Stimulated activated CD4-positive, alpha-beta T cell treated with anti-CD3 and anti-CD28 coated beads, Interleukin-15, amount 100 ng/mL, for 24 hours (primary cell): ENCODE measurements at regions not wholly inside any gene's neighbourhood (a gene's known extent, or its start where the extent isn't known, plus 50 kb on each side); places are given as distances from the start of the nearest gene placed in this dataset.
"Not testable (repeated sequence)": the region's sequence is repeated elsewhere in the genome, so short reads cannot be mapped to it uniquely, and the experiment has no call there.

Source experiments
- DNase-seq: peaks from one replicate; pipeline ENCODE4 v3.0.0-alpha.2; 2020

DNA sequence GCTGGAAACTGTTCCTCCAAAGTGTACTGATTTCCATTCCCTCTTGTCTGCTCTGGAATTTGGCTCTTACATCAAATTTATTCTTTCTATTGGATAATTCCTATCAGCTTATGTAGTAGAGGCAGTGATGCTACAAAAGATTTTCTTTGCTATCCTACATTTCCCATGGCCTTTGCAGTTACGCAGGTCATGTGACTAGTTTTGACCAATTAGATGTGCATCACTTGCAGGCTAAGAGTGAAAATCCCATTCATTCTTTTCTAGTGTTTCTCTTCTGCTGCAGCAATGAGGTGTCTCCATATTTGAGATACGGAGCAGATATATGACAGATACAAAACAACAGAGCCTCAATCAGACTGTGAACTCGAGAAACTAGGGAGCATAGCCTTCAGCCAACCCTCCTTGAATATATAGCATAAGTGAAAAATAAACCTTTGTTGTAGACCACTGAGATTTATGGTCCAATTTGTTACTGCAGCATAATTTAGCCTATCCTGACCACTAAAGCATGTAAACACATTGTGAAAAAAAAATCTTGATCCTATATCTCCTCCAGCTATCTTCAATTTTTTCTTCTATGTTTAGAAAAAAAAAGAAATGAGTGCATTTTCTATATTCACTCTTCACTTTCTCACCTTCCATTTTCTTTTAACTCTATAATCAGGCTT is 102.0 kb downstream of the HNMT start:
- DNase-seq = no peak

DNA sequence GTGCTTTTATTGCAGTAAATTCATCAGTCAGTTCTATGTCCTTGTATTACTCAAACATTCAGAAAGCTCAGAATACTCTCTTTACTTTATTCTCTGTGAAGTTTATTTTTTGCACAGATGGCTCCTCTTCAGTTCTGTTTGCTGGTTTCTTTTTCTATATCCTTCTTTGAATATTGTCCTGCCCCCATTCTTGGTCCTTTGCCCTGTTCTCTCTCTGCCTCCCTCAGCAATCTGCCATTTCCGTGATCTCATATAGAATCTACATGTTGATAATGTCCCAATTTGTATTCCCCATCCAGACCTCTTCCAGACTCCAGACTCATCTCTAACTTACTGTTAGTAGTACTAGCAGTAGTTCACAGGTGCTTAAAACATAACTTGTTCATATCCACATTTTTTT is 102.6 kb downstream of the HNMT start:
- no peak for DNase-seq

DNA sequence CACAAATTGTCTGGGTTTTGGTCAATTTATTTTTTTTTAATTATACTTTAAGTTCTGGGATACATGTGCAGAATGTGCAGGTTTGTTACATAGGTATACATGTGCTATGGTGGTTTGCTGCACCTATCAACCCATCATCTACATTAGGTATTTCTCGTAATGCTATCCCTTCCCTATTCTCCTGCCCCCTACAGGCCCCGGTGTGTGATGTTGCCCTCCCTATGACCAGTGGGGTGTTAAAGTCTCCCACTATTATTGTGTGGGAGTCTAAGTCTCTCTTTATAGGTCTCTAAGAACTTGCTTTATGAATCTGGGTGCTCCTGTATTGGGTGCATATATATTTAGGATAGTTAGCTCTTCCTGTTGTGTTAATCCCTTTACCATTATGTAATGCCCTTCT is 104.4 kb downstream of the HNMT start:
- not testable (repeated sequence) for DNase-seq

DNA sequence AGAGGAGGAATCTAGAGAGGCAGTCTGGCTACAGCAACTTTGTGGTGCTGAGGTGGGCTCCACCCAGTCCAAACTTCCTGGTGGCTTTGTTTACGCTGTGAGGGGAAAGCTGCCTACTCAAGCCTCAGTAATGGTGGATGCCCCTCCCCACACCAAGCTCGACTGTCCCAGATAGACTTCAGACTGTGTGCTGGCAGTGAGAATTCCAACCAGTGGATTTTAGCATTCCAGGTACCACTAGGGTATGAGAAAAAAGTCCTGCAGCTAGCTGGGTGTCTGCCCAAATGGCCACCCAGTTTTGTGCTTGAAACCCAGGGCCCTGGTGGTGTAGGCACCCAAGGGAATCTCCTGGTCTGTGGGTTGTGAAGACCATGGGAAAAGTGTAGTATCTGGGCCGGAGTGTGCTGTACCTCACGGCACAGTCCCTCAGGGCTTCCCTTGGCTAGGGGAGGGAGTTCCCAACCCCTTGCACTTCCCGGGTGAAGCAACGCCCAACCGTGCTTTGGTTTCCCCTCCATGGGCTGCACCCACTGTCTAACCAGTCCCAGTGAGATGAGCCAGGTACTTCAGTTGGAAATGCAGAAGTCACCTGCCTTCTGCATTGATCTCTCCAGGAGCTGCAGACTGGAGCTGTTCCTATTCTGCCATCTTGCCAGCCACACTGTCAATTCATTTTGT is 106.9 kb downstream of the HNMT start:
- not testable (repeated sequence) for DNase-seq

DNA sequence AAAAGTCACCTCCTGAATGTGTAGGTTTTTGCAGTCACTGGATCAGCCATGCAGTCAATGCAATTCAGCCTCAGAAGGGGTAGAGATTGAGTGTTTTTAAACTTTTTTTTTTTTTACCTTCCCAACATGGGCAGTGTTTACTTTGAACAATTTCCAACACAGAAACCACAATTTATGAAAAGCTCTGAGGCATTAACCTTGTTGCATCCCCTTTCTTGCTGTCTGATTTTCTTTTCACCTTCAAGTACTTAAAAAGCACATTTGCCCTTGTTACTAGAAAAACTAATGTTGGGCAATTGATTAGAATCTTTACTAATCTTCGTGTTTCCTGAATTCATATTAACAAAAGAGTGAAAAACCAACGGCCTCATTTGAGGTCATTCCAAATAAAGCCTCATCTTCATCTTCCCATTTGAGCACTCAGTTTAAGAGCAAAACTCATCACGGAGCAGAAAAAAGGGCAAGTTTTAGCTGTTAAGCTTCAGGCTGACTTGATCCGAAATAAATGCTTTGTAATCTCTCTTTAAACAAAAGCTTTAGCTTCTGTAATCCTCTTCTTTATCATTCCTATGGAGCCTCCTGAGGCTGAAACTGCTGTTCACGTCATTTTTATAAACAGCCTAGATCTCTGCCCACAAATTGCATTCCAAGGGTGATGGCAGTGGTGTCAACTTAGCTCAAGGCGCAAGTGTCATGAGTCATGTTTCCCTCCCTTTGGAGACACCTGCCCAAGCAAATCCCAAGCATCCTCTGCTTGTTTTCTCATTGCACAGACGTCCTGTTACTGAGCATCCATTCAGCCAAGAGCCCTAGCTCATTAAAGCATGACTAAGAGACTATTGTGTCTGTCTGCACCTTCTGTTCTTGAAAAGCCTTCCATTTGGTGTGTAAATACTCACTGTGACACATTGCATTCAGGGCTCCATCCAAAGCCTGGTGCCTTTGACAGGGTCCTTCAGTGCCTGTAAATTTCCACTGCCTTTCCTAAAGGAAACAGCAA is 107.7 kb downstream of the HNMT start:
- no peak for DNase-seq

DNA sequence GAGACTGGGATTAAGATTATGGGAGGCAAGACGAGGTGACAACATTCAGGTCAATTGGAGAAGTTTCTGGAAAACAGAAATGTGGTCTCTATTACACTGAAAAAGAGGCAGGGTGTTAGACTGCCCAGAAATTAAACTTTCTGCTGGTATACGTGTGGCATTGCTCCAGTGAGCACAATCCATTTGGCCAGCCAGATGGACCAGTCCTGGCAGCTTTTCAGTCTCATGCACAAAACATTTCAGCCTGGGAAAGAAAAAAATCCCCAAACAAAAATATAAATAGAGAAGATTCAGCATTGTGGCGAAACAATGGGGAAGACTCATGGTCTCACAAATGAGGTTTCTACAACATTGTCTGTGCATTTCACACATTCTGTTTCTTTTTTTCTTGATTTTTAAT is 113.9 kb downstream of the HNMT start:
- DNase-seq = no peak

DNA sequence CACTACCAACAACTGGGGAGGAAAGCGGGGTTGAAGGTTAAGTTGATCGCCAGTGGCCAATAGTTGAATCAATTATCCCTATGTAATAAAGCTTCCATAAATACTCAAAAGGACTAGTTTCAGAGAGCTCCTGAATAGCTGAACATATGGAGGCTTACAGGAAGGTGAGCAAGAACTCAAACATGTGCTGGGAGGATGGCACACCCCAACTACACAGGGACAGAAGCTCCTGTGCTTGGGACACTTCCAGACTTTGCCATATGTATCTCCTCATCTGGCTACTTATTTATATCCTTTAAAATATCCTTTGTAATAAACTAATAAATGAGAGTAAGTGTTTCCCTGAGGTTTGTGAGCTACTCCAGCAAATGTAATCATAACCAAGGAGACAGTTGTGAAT is 115.7 kb downstream of the HNMT start:
- no peak for DNase-seq

DNA sequence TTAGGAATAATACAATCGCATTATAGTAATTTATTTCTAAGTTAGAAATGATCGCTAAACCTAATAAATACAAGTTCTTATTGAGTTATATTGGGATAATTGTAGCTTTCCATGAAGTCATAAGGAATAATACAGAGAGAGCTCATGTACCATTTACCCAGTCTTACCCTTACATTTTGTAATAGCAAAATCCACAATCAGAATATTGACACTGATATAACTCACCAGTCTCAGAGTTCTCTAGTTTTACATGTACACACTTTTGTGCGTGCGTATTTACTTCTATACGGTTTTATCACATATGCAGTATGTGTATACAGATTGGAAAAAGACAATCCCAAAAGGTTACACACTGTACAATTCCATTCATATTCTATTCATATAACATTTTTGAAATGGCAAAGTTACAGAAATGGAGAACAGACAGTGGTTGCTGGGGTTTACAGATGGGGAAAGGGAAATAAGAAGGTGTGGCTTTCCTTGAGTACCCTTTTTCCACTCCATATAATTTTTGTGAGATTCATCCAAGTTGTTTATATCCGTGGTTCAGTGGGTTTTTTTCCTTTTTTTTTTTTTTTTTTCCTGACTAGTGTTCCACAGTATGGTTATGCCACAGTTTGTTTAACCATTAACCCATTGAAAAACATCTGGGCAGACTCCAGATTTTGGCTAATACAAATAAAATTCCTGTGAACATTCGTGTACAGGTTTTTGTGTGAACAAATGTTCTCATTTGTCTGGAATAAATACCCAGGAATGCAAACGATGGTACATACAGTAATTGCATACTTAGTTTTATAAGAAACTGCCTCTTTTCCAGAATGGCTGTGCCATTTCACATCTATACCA is 117.2 kb downstream of the HNMT start:
- no peak for DNase-seq

DNA sequence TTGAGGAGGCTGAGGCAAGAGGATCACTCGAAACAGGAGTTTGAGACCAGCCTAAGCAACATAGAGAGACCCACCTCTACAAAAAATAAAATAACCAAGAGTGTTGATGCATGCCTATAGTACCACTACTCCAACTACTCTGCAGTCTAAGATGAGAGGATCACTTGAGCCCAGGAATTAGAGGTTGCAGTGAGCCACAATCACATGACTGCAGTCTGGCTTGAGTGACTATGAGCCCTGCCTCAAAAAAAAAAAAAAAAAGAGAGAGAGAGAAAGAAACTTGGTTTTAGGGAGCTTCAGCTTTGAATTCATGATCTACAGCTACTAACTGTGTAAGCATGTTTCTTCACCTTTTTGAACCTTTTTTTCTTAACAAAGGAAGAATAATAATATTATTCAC is 119.9 kb downstream of the HNMT start:
- no peak for DNase-seq

DNA sequence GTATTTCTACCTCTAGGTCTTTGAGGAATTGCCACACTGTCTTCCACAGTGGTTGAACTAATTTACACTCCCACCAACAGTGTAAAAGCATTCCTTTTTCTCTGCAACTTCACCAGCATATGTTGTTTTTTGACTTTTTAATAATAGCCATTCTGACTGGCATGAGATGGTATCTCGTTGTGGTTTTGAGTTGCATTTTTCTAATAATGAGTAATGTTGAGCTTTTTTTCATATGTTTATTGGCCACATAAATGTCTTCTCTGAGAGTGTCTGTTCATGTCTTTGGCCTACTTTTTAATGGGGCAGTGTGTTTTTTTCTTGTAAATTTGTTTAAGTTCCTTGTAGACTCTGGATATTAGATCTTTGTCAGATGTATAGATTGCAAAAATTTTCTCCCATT is 121.2 kb downstream of the HNMT start:
- not testable (repeated sequence) for DNase-seq

DNA sequence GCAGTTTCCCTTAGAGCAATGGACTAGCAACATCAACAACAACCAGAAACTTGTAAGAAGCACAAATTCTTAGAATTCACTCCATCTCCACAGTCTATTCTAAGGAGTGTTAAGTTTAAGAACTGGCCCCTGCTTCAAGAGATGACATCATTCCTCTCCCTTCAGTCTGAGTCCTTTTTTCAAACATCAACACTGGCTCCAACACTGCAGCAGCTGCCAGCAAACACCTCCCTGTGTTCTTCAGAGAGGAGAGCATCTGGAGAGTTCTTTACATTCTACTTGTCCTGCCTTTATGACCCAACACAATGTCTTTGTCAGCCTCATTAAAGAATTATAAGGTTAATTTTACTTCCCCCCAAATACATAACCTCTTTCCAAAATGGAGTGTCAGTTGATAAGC is 122.3 kb downstream of the HNMT start:
- no peak for DNase-seq

DNA sequence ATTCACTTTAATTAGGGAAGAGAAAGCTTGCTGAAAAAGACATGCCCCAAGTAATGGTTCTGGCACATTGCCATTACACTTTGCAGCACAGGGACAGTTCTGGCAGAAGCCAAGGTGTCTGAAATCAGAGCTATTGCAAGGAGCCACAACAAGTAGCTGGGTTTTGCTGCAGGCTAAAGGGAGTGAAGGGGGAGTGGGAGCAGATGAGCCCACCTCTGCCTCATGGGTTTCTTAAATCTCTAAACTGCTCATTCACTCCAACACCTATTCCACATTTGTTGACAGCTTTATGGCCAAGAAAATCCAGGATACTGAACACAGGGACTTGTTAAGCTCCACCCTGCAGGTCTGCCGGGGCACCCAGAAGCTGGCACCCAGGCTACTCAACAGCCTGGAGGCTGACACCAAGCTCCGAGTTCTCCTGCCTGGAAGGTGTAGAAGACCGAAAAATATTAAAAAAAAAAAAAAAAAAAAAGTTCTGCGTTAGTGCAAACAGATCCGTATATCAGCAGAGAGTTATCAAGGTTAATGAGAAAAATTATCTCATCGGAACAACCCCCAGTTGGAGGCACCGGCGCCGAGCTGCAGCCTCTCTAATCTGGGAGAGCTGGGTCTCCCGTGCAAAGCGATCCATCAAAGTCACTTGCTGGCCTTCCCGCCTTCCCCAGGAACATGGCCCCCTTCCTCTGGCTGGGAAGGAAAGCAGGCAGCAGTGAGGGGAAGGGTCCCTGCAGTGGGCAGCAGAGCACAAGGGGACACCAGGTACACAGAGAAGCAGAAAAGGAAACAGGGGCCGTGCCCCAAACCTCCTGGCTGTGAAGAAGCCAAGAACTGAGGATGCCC is 123.7 kb downstream of the HNMT start:
- no peak for DNase-seq

DNA sequence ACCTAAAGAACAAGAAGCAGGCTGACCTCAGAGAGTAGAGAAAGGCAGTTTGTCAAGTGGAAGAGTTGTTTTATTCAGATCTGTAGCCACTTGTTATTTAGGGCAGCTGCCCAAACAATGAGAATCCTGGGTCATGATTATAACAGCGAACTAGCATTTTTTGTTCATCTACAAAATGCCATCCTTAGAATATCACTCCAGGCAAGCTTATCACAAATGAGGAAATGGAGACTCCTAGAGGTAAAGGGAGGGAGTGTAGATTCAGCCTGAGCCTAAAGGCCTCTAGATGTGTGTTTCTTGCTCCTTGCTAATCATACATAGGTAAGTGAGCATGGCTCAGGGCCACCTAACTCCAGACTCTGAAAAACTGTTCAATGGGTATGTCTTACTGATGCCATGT is 126.1 kb downstream of the HNMT start:
- no peak for DNase-seq

DNA sequence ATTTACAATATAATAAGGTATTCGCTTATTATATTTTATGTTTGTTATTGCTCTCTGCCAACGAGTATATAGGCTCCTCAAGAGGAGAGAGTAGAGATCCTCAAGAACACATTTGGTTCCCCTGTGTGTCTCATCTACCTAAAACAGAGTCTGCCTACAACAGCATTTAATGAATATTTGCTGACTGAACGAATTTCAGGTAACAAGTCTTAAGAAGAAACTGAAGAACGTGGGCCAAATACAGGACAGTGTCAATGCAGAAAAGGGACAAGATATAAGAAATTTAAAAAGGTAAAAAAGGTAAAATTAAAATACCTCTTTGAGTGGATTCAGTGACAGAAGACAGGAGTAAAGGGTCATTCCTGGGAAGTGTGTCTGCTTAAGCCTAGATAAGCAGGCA is 129.2 kb downstream of the HNMT start:
- no peak for DNase-seq

DNA sequence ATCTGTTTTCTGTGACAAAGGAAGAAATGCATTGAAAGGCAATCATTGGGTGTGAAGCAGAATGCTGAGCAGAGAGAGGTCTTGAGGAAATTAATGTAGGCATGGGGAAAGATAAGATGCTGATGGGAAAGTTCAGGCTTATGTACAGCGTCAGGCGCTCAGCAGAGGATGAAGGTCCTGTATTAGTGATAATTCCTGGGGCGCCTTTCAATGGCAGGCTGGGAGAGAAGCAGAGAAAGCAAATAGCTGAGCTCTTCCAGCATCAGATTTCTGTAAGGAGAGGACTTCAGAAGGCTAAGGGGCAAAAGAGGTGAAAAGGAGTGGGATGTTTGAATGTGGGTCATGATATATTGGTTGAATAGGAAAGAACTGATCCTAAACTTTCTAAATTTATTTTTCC is 129.8 kb downstream of the HNMT start:
- no peak for DNase-seq

DNA sequence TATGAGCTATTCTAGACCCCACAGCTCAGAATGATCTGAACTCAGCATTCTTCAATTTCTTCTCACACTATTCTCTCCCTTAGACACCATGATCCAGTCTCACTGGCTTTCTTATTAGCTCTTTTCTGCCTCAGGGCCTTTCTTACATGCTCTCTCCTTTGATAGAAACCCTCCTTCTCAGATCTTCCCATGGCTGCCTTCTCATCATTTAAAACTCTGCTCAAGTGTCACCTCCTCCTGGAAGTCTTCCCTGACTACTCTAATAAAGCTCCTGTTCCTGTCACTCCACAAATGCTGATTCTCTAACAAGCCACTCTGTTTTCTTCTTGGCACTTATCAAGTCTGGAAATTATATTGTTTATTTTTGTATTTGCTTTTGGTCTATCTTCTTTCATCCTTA is 131.1 kb downstream of the HNMT start:
- DNase-seq = no peak

DNA sequence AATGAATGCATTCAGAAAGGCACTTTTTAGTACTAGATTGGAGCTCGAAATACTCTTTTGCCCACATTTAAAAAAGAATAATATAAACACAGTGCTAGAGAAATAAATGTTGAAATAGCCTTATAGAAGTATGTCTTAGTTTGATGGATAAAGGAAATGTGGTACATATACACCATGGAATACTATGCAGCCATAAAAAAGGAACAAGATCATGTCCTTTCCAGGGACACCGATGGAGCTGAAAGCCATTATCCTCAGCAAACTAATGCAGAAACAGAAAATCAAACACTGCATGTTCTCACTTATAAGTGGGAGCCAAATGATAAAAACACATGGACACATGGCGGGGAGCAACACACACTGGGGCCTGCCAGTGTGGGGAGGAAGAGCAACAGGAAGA is 135.0 kb downstream of the HNMT start:
- DNase-seq = not testable (repeated sequence)

DNA sequence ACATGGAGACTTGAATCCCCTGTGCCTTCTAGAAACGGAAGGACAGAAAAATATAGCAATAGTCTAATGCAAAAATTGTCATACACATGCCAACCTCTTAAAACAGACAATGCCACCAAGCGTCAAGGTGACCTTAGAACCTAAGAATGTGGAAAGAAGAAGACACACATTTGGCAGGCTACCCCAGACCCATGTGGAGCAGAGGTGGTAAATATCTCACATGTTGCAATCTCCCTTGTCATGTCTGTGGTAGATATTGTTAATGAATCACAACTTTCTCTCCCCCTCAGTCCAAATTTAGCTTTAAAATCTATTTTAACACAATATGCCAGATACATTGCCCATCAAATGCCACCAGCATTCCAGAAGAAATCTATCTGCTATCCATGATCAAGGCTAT is 137.4 kb downstream of the HNMT start:
- no peak for DNase-seq

DNA sequence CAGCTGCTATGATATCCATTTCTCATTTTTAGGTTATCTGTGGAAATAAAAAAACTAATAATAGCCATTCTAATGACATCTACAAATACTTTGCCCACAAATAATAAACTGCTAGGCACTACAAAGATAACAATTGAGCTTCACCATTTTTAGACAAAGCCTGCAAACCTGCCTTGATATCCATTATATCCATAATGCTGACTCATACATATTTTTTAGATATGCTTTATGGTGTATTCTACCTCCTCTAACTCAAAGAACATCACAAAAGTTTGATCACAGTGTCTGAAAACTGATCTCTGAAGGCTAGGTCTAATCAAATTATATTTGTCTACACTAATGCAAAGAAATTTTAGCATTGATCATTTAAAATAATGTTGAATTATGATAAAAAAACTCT is 138.4 kb downstream of the HNMT start:
- DNase-seq = no peak

DNA sequence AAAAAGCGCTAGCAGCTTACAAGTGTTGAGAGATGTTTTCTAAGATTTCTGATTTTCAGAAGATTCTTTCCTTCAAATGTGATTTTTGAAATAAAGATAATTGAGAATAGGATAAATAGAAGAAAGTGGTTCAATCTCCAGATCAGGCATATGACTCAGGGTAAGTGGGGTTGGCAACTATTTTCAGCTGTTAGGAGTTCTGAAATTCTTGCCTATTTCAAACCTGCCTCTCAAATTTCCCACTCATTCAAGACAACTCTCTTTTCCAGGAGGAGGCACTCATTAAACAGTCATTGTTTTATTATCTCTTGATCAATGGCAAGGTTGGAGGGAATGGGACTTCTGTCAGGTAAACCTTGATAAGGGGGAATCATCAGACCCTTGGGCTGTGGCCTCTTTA is 138.9 kb downstream of the HNMT start:
- no peak for DNase-seq

DNA sequence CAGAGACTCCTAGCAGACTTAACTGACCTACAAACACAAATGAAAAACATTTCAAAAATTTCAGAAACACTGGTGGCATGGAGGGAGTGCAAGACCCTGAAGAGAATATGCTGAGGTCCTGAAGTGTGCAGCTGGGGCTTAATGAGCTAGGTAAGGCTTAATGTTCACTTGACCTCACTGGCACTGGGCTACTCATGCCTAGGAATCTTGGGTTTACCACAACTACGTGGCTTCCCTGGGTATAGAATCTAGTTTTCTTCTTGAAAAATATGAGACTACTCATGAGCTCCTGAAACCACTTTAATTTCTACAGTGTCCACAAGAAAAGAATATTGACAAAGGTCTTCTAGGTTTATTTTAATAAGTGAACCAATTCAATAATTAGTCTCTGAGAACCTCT is 139.8 kb downstream of the HNMT start:
- no peak for DNase-seq

DNA sequence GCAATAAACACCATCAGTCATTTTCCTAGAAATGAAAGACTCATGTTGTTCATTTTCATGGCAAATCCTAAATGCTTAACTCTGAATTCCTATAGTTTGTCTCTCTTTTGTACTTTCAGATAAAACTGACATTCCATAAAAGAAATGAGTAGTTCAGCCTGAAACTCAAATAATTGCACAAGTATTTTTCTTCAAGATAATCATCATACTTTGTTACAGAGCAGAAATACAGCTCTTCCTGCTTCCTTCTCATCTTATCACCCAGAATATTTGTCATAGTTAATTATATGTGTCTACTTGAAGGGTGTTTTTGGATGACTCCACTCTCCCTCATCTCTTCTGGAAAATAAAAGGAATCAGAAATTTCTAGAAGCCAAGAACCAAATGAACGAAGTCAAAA is 141.1 kb downstream of the HNMT start:
- DNase-seq = no peak
